ENCODE measurements at regions not wholly inside any gene's neighbourhood (a gene's known extent, or its start where the extent isn't known, plus 50 kb on each side); places are given as distances from the start of the nearest gene placed in this dataset.

GRCh38 chr14:98834119-98834518 is 437.9 kb downstream of the BCL11B start:
- no peak for DNase-seq (ENCODE audit: insufficient read length, low spot score)
- TF ChIP-seq POU2F2 (IDR thresholded peaks at IDR 0.05; ENCODE audit: low read depth, low read length) (no peak), SPI1 (IDR thresholded peaks at IDR 0.05; ENCODE audit: low read depth, low read length) (no peak), POLR2AphosphoS5 (IDR thresholded peaks at IDR 0.05; ENCODE audit: low read depth, low read length) (no peak), PAX5 (IDR thresholded peaks at IDR 0.05; ENCODE audit: insufficient read depth, low read length, severe bottlenecking) (no peak), TAF1 (IDR thresholded peaks at IDR 0.05; ENCODE audit: low read depth, low read length) (no peak), POLR2A (IDR thresholded peaks at IDR 0.05; ENCODE audit: low read depth, low read length) (no peak)
- FAIRE-seq = no peak

GRCh38 chr14:98835051-98835824 is 436.8 kb downstream of the BCL11B start:
- peak; percentile 55 for FAIRE-seq
- DNase-seq (ENCODE audit: insufficient read length, low spot score) = no peak
- TF ChIP-seq POU2F2 (IDR thresholded peaks at IDR 0.05; ENCODE audit: low read depth, low read length) (0 out of 2 replicates have a peak, but pooled peaks have one; percentile 26), PAX5 (IDR thresholded peaks at IDR 0.05; ENCODE audit: insufficient read depth, low read length, severe bottlenecking) (no peak)

GRCh38 chr14:98835825-98836100 is 436.2 kb downstream of the BCL11B start:
- DNase-seq (ENCODE audit: insufficient read length, low spot score) (no peak), FAIRE-seq (no peak)
- no peak for TF ChIP-seq SPI1 (IDR thresholded peaks at IDR 0.05; ENCODE audit: low read depth, low read length)
- TF ChIP-seq TAF1 (IDR thresholded peaks at IDR 0.05; ENCODE audit: low read depth, low read length) = no peak
- TF ChIP-seq PAX5 (IDR thresholded peaks at IDR 0.05; ENCODE audit: insufficient read depth, low read length, severe bottlenecking) = no peak
- no peak for TF ChIP-seq POLR2A (IDR thresholded peaks at IDR 0.05; ENCODE audit: low read depth, low read length)
- no peak for TF ChIP-seq POLR2AphosphoS5 (IDR thresholded peaks at IDR 0.05; ENCODE audit: low read depth, low read length)
- no peak for TF ChIP-seq POU2F2 (IDR thresholded peaks at IDR 0.05; ENCODE audit: low read depth, low read length)

- TF ChIP-seq POU2F2 (IDR thresholded peaks at IDR 0.05; ENCODE audit: low read depth, low read length) (no peak), POLR2A (IDR thresholded peaks at IDR 0.05; ENCODE audit: low read depth, low read length) (no peak), PAX5 (IDR thresholded peaks at IDR 0.05; ENCODE audit: insufficient read depth, low read length, severe bottlenecking) (no peak), SPI1 (IDR thresholded peaks at IDR 0.05; ENCODE audit: low read depth, low read length) (no peak), TAF1 (IDR thresholded peaks at IDR 0.05; ENCODE audit: low read depth, low read length) (no peak), POLR2AphosphoS5 (IDR thresholded peaks at IDR 0.05; ENCODE audit: low read depth, low read length) (no peak)
- FAIRE-seq (no peak), DNase-seq (ENCODE audit: insufficient read length, low spot score) (no peak)
Measured at GRCh38 chr14:98840091-98840490, 431.9 kb downstream of the BCL11B start.

GRCh38 chr14:98840511-98840910 is 431.5 kb downstream of the BCL11B start:
- DNase-seq (ENCODE audit: insufficient read length, low spot score) = no peak
- FAIRE-seq = no peak
- no peak for TF ChIP-seq POLR2AphosphoS5 (IDR thresholded peaks at IDR 0.05; ENCODE audit: low read depth, low read length)
- TF ChIP-seq SPI1 (IDR thresholded peaks at IDR 0.05; ENCODE audit: low read depth, low read length) = no peak
- TF ChIP-seq POU2F2 (IDR thresholded peaks at IDR 0.05; ENCODE audit: low read depth, low read length) = no peak
- TF ChIP-seq PAX5 (IDR thresholded peaks at IDR 0.05; ENCODE audit: insufficient read depth, low read length, severe bottlenecking) = no peak
- TF ChIP-seq TAF1 (IDR thresholded peaks at IDR 0.05; ENCODE audit: low read depth, low read length) = no peak
- TF ChIP-seq POLR2A (IDR thresholded peaks at IDR 0.05; ENCODE audit: low read depth, low read length) = no peak

GRCh38 chr14:98844456-98844855 is 427.5 kb downstream of the BCL11B start:
- FAIRE-seq = no peak
- TF ChIP-seq TAF1 (IDR thresholded peaks at IDR 0.05; ENCODE audit: low read depth, low read length) (no peak), POLR2AphosphoS5 (IDR thresholded peaks at IDR 0.05; ENCODE audit: low read depth, low read length) (no peak)
- DNase-seq (ENCODE audit: insufficient read length, low spot score) = no peak

GRCh38 chr14:98847521-98848468 is 424.2 kb downstream of the BCL11B start:
- TF ChIP-seq SPI1 (IDR thresholded peaks at IDR 0.05; ENCODE audit: low read depth, low read length) = no peak
- TF ChIP-seq POLR2A (IDR thresholded peaks at IDR 0.05; ENCODE audit: low read depth, low read length) = no peak
- no peak for TF ChIP-seq POU2F2 (IDR thresholded peaks at IDR 0.05; ENCODE audit: low read depth, low read length)
- no peak for TF ChIP-seq PAX5 (IDR thresholded peaks at IDR 0.05; ENCODE audit: insufficient read depth, low read length, severe bottlenecking)
- TF ChIP-seq TAF1 (IDR thresholded peaks at IDR 0.05; ENCODE audit: low read depth, low read length) = no peak
- TF ChIP-seq POLR2AphosphoS5 (IDR thresholded peaks at IDR 0.05; ENCODE audit: low read depth, low read length) = no peak
- no peak for FAIRE-seq
- no peak for DNase-seq (ENCODE audit: insufficient read length, low spot score)

- TF ChIP-seq PAX5 (IDR thresholded peaks at IDR 0.05; ENCODE audit: insufficient read depth, low read length, severe bottlenecking) (no peak), TAF1 (IDR thresholded peaks at IDR 0.05; ENCODE audit: low read depth, low read length) (no peak), POLR2AphosphoS5 (IDR thresholded peaks at IDR 0.05; ENCODE audit: low read depth, low read length) (no peak), POLR2A (IDR thresholded peaks at IDR 0.05; ENCODE audit: low read depth, low read length) (no peak), POU2F2 (IDR thresholded peaks at IDR 0.05; ENCODE audit: low read depth, low read length) (no peak), SPI1 (IDR thresholded peaks at IDR 0.05; ENCODE audit: low read depth, low read length) (no peak)
- FAIRE-seq = no peak
- no peak for DNase-seq (ENCODE audit: insufficient read length, low spot score)
Measured at GRCh38 chr14:98853063-98853729, 418.8 kb downstream of the BCL11B start.

Data from GM12891 (cell line).